HEK293 (cell line): ENCODE measurements at regions not wholly inside any gene's neighbourhood (a gene's known extent, or its start where the extent isn't known, plus 50 kb on each side); places are given as distances from the start of the nearest gene placed in this dataset.

Source experiments
- CTCF ChIP-seq: fragments of 450-650 bp; formaldehyde crosslinking; IDR thresholded peaks from 2 replicates; pipeline ENCODE4 v1.5.1; 2016; ENCODE audit warnings: missing biosample characterization, missing genetic modification characterization
- HIC1 ChIP-seq: fragments of 450-650 bp; formaldehyde crosslinking; IDR thresholded peaks from 2 replicates; pipeline ENCODE4 v1.5.1; 2016; ENCODE audit warnings: missing biosample characterization, missing genetic modification characterization
- REST ChIP-seq: fragments of 450-650 bp; formaldehyde crosslinking; IDR thresholded peaks from 2 replicates; pipeline ENCODE4 v1.5.1; 2016; ENCODE audit warnings: missing biosample characterization, missing genetic modification characterization
- ZBTB21 ChIP-seq: fragments of 450-650 bp; formaldehyde crosslinking; IDR thresholded peaks from 2 replicates; pipeline ENCODE4 v1.5.1; 2017; ENCODE audit warnings: missing biosample characterization, missing genetic modification characterization
- ZBTB26 ChIP-seq: fragments of 450-650 bp; formaldehyde crosslinking; optimal IDR thresholded peaks from 2 replicates; pipeline ENCODE3; 2016; ENCODE audit warnings: missing biosample characterization, mild to moderate bottlenecking, missing genetic modification characterization
- ZNF292 ChIP-seq: fragments of 450-650 bp; formaldehyde crosslinking; IDR thresholded peaks from 2 replicates; pipeline ENCODE4 v1.5.1; 2016; ENCODE audit warnings: low read depth, missing biosample characterization, missing genetic modification characterization, borderline replicate concordance
- ZNF391 ChIP-seq: fragments of 450-650 bp; formaldehyde crosslinking; IDR thresholded peaks from 2 replicates; pipeline ENCODE4 v1.5.1; 2016; ENCODE audit warnings: low read depth, missing biosample characterization, missing genetic modification characterization, borderline replicate concordance
- ZNF530 ChIP-seq: fragments of 450-650 bp; formaldehyde crosslinking; IDR thresholded peaks from 2 replicates; pipeline ENCODE4 v1.5.1; 2016; ENCODE audit warnings: low read depth, missing biosample characterization, missing genetic modification characterization
- ZNF629 ChIP-seq: fragments of 450-650 bp; formaldehyde crosslinking; IDR thresholded peaks from 2 replicates; pipeline ENCODE4 v1.5.1; 2017; ENCODE audit warnings: missing biosample characterization, missing genetic modification characterization
- ZNF830 ChIP-seq: fragments of 450-650 bp; IDR thresholded peaks from 2 replicates; pipeline ENCODE4 v1.5.0; 2018; ENCODE audit warnings: missing biosample characterization, missing genetic modification characterization, low read depth, mild to moderate bottlenecking, moderate library complexity

GRCh38 chr3:178967177-178967532 lies 104.5 kb downstream of the ZMAT3 start:
- TF ChIP-seq CTCF (tag by site-specific recombination) (no peak), ZBTB21 (tag by site-specific recombination) (no peak), ZNF830 (tag by site-specific recombination) (no peak), ZNF530 (tag by site-specific recombination) (no peak), ZNF292 (tag by site-specific recombination) (no peak), HIC1 (tag by site-specific recombination) (no peak), ZNF391 (tag by site-specific recombination) (no peak), REST (tag by site-specific recombination) (no peak), ZNF629 (tag by site-specific recombination) (no peak), ZBTB26 (tag by site-specific recombination) (no peak)
